ENCODE measurements at regions not wholly inside any gene's neighbourhood (a gene's known extent, or its start where the extent isn't known, plus 50 kb on each side); places are given as distances from the start of the nearest gene placed in this dataset.

- TF ChIP-seq, protein P1, sequence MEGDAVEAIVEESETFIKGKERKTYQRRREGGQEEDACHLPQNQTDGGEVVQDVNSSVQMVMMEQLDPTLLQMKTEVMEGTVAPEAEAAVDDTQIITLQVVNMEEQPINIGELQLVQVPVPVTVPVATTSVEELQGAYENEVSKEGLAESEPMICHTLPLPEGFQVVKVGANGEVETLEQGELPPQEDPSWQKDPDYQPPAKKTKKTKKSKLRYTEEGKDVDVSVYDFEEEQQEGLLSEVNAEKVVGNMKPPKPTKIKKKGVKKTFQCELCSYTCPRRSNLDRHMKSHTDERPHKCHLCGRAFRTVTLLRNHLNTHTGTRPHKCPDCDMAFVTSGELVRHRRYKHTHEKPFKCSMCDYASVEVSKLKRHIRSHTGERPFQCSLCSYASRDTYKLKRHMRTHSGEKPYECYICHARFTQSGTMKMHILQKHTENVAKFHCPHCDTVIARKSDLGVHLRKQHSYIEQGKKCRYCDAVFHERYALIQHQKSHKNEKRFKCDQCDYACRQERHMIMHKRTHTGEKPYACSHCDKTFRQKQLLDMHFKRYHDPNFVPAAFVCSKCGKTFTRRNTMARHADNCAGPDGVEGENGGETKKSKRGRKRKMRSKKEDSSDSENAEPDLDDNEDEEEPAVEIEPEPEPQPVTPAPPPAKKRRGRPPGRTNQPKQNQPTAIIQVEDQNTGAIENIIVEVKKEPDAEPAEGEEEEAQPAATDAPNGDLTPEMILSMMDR (conservative IDR thresholded peaks at IDR 0.05 in 1 of 2, IDR thresholded peaks at IDR 0.05 in 1 of 2; ENCODE audit: extremely low read depth in 1 of 2, insufficient read depth in 1 of 2, low read depth in 1 of 2, low read length in 2 of 2), result no peak
- TF ChIP-seq EZH2 (IDR thresholded peaks at IDR 0.05; ENCODE audit: borderline replicate concordance, low read length), result no peak
These were observed 1529.2 kb upstream of the TENM4 start for GRCh38 chr11:80970037-80970436.

Data from mammary epithelial cell (primary cell).